GM23248 (cell line): ENCODE measurements at regions not wholly inside any gene's neighbourhood (a gene's known extent, or its start where the extent isn't known, plus 50 kb on each side); places are given as distances from the start of the nearest gene placed in this dataset.

Experiments used
- DNase-seq: peaks from one replicate; pipeline ENCODE4 v3.0.0-alpha.2; 2015
- H2AFZ ChIP-seq: fragments of 200-600 bp; sonication (generic); 2 replicates; pipeline ENCODE4 v1.6.1; 2016; ENCODE audit warnings: antibody characterized with exemption
- H3F3A ChIP-seq: fragments of 200-600 bp; sonication (generic); 2 replicates; pipeline ENCODE4 v1.6.1; 2016; ENCODE audit warnings: mild to moderate bottlenecking, antibody characterized with exemption, mixed run types; ENCODE audit not compliant: insufficient read depth
- H3K27ac ChIP-seq: fragments of 200-600 bp; sonication (generic); 2 replicates; pipeline ENCODE4 v1.5.1; 2016; ENCODE audit warnings: mild to moderate bottlenecking
- H3K27me3 ChIP-seq: fragments of 200-600 bp; sonication (generic); replicated peaks from 2 replicates; pipeline ENCODE4 v1.6.1; 2016; ENCODE audit warnings: mild to moderate bottlenecking; ENCODE audit not compliant: insufficient read depth
- H3K36me3 ChIP-seq: fragments of 200-600 bp; sonication (generic); 2 replicates; pipeline ENCODE4 v1.6.1; 2016; ENCODE audit warnings: low read depth, mild to moderate bottlenecking
- H3K4me1 ChIP-seq: fragments of 200-600 bp; sonication (generic); 2 replicates; pipeline ENCODE4 v1.6.1; 2016; ENCODE audit warnings: mild to moderate bottlenecking; ENCODE audit not compliant: insufficient read depth
- H3K4me2 ChIP-seq: fragments of 200-600 bp; sonication (generic); one replicate; pipeline ENCODE4 v1.6.1; 2016; ENCODE audit warnings: mild to moderate bottlenecking; ENCODE audit not compliant: unreplicated experiment
- H3K4me3 ChIP-seq: fragments of 200-600 bp; sonication (generic); 2 replicates; pipeline ENCODE4 v1.5.1; 2016; ENCODE audit warnings: mild to moderate bottlenecking
- H3K79me2 ChIP-seq: fragments of 200-600 bp; sonication (generic); 2 replicates; pipeline ENCODE4 v1.6.1; 2016; ENCODE audit warnings: mild to moderate bottlenecking; ENCODE audit not compliant: insufficient read depth
- H3K9ac ChIP-seq: fragments of 200-600 bp; sonication (generic); 2 replicates; pipeline ENCODE4 v1.6.1; 2016; ENCODE audit warnings: mild to moderate bottlenecking
- H3K9me2 ChIP-seq: fragments of 200-600 bp; sonication (generic); 2 replicates; pipeline ENCODE4 v1.6.1; 2016; ENCODE audit warnings: mixed run types, mild to moderate bottlenecking, moderate library complexity; ENCODE audit not compliant: insufficient read depth
- H3K9me3 ChIP-seq: fragments of 200-600 bp; sonication (generic); one replicate; pipeline ENCODE4 v1.6.1; 2017; ENCODE audit warnings: low read depth
- H4K20me1 ChIP-seq: fragments of 200-600 bp; sonication (generic); 2 replicates; pipeline ENCODE4 v1.6.0; 2016; ENCODE audit not compliant: insufficient read depth
- EZH2 ChIP-seq: fragments of 200-600 bp; sonication (generic); IDR thresholded peaks from 2 replicates; pipeline ENCODE4 v1.6.1; 2018; ENCODE audit warnings: antibody characterized with exemption, mild to moderate bottlenecking; ENCODE audit not compliant: insufficient read depth, poor library complexity, severe bottlenecking
- EZH2phosphoT487 ChIP-seq: fragments of 200-600 bp; sonication (generic); IDR thresholded peaks from 2 replicates; pipeline ENCODE4 v1.6.1; 2018; ENCODE audit warnings: antibody characterized with exemption, moderate library complexity, mild to moderate bottlenecking, low read depth; ENCODE audit not compliant: insufficient read depth
- WGBS, 2 experiments: methylation state at CpG; one replicate each; pipeline ENCODE4 v1.1.6; 2015 to 2017; ENCODE audit warnings: low lambda C conversion rate in 2 of 2, low coverage in 1 of 2; ENCODE audit errors: missing lambda C conversion rate in 2 of 2; 5-methylcytosine and 5-hydroxymethylcytosine counted together
- in situ Hi-C: fragments of 300-500 bp; cut with MboI; formaldehyde crosslinking; loops from 2 replicates; pipeline ENCODE4 v1.15.0; 2020

DNA sequence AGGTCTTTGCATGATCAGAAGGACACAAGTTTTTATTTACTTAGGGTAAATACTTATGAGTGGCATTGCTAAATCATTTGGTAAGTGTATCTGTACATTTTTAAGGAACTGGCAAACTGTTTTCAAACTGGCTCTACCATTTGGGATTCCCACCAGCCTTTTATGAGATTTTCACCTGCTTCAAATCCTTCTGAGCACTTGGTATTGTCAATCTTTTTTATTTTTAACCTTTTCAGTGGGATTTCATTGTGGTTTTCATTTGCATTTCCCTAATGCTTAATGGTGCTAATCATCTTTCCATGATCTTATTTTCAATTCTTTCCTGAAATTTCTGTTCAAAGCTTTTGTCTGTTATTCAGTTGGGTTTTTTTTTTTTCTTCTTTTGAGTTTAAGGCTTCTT, 475.6 kb downstream of the MAN2A1 start:
- Histone ChIP-seq H2AFZ (no peak overlapping the region), H3K9me2 (no peaks in the 10 kb centered on the region), H3K36me3 (no peaks in the 10 kb centered on the region), H3K4me3 (no peak overlapping the region), H3K4me2 (no peak overlapping the region), H3K9me3 (no peaks in the 10 kb centered on the region), H3K79me2 (no peaks in the 10 kb centered on the region), H3K9ac (no peak overlapping the region), H3K4me1 (peaks cover 10% of the 10 kb centered on the region), H4K20me1 (no peaks in the 10 kb centered on the region), H3K27me3 (no peaks in the 10 kb centered on the region), H3K27ac (no peak overlapping the region), H3F3A (no peaks in the 10 kb centered on the region)
- no peak for TF ChIP-seq EZH2
- TF ChIP-seq EZH2phosphoT487 = no peak
- in situ Hi-C loops = no loop called here
- no peak for DNase-seq

- no peaks in the 10 kb centered on the region for H3F3A ChIP-seq
- no peak overlapping the region for H2AFZ ChIP-seq
- 67 to 69% methylated on average over 2 of the region's 2 CpGs for WGBS, 2 experiments
- no peaks in the 10 kb centered on the region for H4K20me1 ChIP-seq
- no peak overlapping the region for H3K4me3 ChIP-seq
- no peak for DNase-seq
- H3K27ac ChIP-seq = no peak overlapping the region
- no peaks in the 10 kb centered on the region for H3K27me3 ChIP-seq
- no peak overlapping the region for H3K9ac ChIP-seq
- no peaks in the 10 kb centered on the region for H3K36me3 ChIP-seq
- H3K79me2 ChIP-seq = no peaks in the 10 kb centered on the region
- no peaks in the 10 kb centered on the region for H3K9me2 ChIP-seq
- no peaks in the 10 kb centered on the region for H3K4me1 ChIP-seq
- TF ChIP-seq EZH2phosphoT487 (no peak), EZH2 (no peak)
- in situ Hi-C loops = no loop called here
- H3K9me3 ChIP-seq = no peaks in the 10 kb centered on the region
- no peak overlapping the region for H3K4me2 ChIP-seq
These were observed 477.7 kb downstream of the MAN2A1 start for GRCh38 chr5:110167384-110167783.

GRCh38 chr5:110169461-110169860, 479.7 kb downstream of the MAN2A1 start:
- H3K4me3 ChIP-seq = no peak overlapping the region
- in situ Hi-C loops = no loop called here
- no peak overlapping the region for H3K4me2 ChIP-seq
- H4K20me1 ChIP-seq = no peaks in the 10 kb centered on the region
- no peaks in the 10 kb centered on the region for H3F3A ChIP-seq
- no peaks in the 10 kb centered on the region for H3K36me3 ChIP-seq
- H3K9me2 ChIP-seq = no peaks in the 10 kb centered on the region
- H3K9me3 ChIP-seq = no peaks in the 10 kb centered on the region
- no peak overlapping the region for H3K9ac ChIP-seq
- DNase-seq = no peak
- no peaks in the 10 kb centered on the region for H3K4me1 ChIP-seq
- no peaks in the 10 kb centered on the region for H3K27me3 ChIP-seq
- WGBS, 2 experiments = 28 to 40% methylated on average over 2 of the region's 2 CpGs
- no peaks in the 10 kb centered on the region for H3K79me2 ChIP-seq
- TF ChIP-seq EZH2 (no peak), EZH2phosphoT487 (no peak)
- no peak overlapping the region for H2AFZ ChIP-seq
- no peak overlapping the region for H3K27ac ChIP-seq

DNA sequence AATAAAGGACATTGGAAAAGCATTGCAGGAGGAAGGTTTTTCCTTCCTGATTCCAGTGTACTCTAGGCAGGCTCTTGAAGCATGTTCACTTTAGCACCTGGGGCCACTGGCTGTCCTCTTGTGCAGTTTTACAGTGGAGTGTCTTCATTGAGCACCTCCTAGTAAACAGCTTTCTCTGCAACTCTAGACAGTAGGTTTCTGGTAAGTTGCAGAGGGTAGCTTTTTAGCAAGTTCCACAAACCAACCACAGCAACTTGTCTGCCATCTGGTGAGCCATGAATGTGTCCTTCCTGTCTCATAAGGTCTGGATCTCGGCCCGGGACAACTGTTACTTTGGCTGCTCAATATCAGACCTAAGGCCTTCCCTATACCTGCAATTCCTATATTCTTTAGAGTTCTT, 488.0 kb downstream of the MAN2A1 start:
- Histone ChIP-seq H3K4me3 (no peak overlapping the region), H3K4me2 (no peak overlapping the region), H3K4me1 (no peaks in the 10 kb centered on the region), H2AFZ (no peak overlapping the region), H3K9ac (no peak overlapping the region), H3K79me2 (no peaks in the 10 kb centered on the region), H3K9me3 (no peaks in the 10 kb centered on the region), H3F3A (no peaks in the 10 kb centered on the region), H3K27me3 (no peaks in the 10 kb centered on the region), H3K36me3 (no peaks in the 10 kb centered on the region), H3K9me2 (no peaks in the 10 kb centered on the region), H3K27ac (no peak overlapping the region), H4K20me1 (no peaks in the 10 kb centered on the region)
- TF ChIP-seq EZH2phosphoT487 (no peak), EZH2 (no peak)
- in situ Hi-C loops = no loop called here
- WGBS, 2 experiments = 6 to 11% methylated on average over 2 of the region's 2 CpGs
- no peak for DNase-seq

GRCh38 chr5:110179321-110179720, 489.6 kb downstream of the MAN2A1 start:
- in situ Hi-C loops = no loop called here
- DNase-seq = no peak
- 43 to 48% methylated on average over 2 of the region's 2 CpGs for WGBS, 2 experiments
- Histone ChIP-seq H3F3A (no peaks in the 10 kb centered on the region), H4K20me1 (no peaks in the 10 kb centered on the region), H3K27ac (no peak overlapping the region), H3K4me1 (no peaks in the 10 kb centered on the region), H3K4me3 (no peak overlapping the region), H3K79me2 (no peaks in the 10 kb centered on the region), H3K36me3 (no peaks in the 10 kb centered on the region), H3K4me2 (no peak overlapping the region), H2AFZ (no peak overlapping the region), H3K27me3 (no peaks in the 10 kb centered on the region), H3K9ac (no peak overlapping the region), H3K9me2 (no peaks in the 10 kb centered on the region; the same call in 1 of the 2 replicates), H3K9me3 (no peaks in the 10 kb centered on the region)
- TF ChIP-seq EZH2 (no peak), EZH2phosphoT487 (no peak)
